Adrenal gland (tissue), 5 donors: ENCODE measurements at regions not wholly inside any gene's neighbourhood (a gene's known extent, or its start where the extent isn't known, plus 50 kb on each side); places are given as distances from the start of the nearest gene placed in this dataset.

Experiments used
- CTCF ChIP-seq, 6 experiments: fragments of 450-650 bp in 4 of 6; fragments of 200-600 bp in 2 of 6; sonication (generic) in 1 of 6; IDR thresholded peaks; 1 replicate in 5 of 6; 2 replicates in 1 of 6; pipeline versions ENCODE4 v1.5.1 to v1.8.0; 2016 to 2021; ENCODE audit warnings: antibody characterized with exemption in 6 of 6, mild to moderate bottlenecking in 2 of 6, moderate library complexity in 1 of 6
- POLR2A ChIP-seq, 2 donors: fragments of 450-650 bp; IDR thresholded peaks; one replicate each; pipeline ENCODE4 v1.6.1; 2017; ENCODE audit warnings: antibody characterized with exemption in 2 of 2, mild to moderate bottlenecking in 2 of 2, moderate library complexity in 1 of 2
- donor health status: DM: no; HTN: no; CAD: no.

GRCh38 chr16:59210955-59211541, 476.9 kb upstream of the GOT2 start:
- TF ChIP-seq CTCF (IDR thresholded peaks at IDR 0.05) (no peak), POLR2A (IDR thresholded peaks at IDR 0.05) (no peak)
